HL-60 (cell line): ENCODE measurements at regions not wholly inside any gene's neighbourhood (a gene's known extent, or its start where the extent isn't known, plus 50 kb on each side); places are given as distances from the start of the nearest gene placed in this dataset.

Experiments used
- CTCF ChIP-seq: IDR thresholded peaks from one replicate; pipeline ENCODE4 v1.5.1; 2011; ENCODE audit warnings: low read length, control low read depth, inconsistent platforms; ENCODE audit not compliant: insufficient read depth
- REST ChIP-seq: IDR thresholded peaks from 2 replicates; pipeline ENCODE4 v1.6.1; 2012; ENCODE audit warnings: low read depth; ENCODE audit not compliant: insufficient replicate concordance

GRCh38 chr1:191875994-191876393, 282.3 kb upstream of the RGS18 start:
- TF ChIP-seq CTCF, result no peak
- no peak for TF ChIP-seq REST
